HepG2 (cell line): ENCODE measurements at regions not wholly inside any gene's neighbourhood (a gene's known extent, or its start where the extent isn't known, plus 50 kb on each side); places are given as distances from the start of the nearest gene placed in this dataset.

Source experiments
- CBFB ChIP-seq: sonication (generic); formaldehyde crosslinking; IDR thresholded peaks from 2 replicates; pipeline ENCODE4 v1.4.0; 2020; ENCODE audit warnings: missing genetic modification reagents
- CHD2 ChIP-seq: IDR thresholded peaks from 2 replicates; pipeline ENCODE4 v1.6.1; 2011; ENCODE audit warnings: low read depth, low read length, improper control_type of control experiment
- DR1 ChIP-seq: sonication (generic); formaldehyde crosslinking; IDR thresholded peaks from 2 replicates; pipeline ENCODE4 v1.8.0; 2021; ENCODE audit warnings: mild to moderate bottlenecking, missing genetic modification reagents, inconsistent platforms
- EED ChIP-seq: sonication (generic); formaldehyde crosslinking; IDR thresholded peaks from 2 replicates; pipeline ENCODE4 v1.5.0; 2020; ENCODE audit warnings: mild to moderate bottlenecking, missing genetic modification reagents
- FOXA3 ChIP-seq: IDR thresholded peaks from 2 replicates; pipeline ENCODE4 v1.6.1; 2016; ENCODE audit warnings: missing genetic modification reagents, missing compliant biosample characterization
- HDAC2 ChIP-seq: sonication (generic); formaldehyde crosslinking; IDR thresholded peaks from 2 replicates; pipeline ENCODE4 v1.4.0; 2020; ENCODE audit warnings: missing genetic modification reagents
- HOXA3 ChIP-seq: sonication (generic); formaldehyde crosslinking; IDR thresholded peaks from 2 replicates; pipeline ENCODE4 v1.5.0; 2020; ENCODE audit warnings: missing genetic modification reagents
- JDP2 ChIP-seq: sonication (generic); formaldehyde crosslinking; IDR thresholded peaks from 2 replicates; pipeline ENCODE4 v1.8.1; 2022; ENCODE audit warnings: missing genetic modification reagents, borderline replicate concordance
- KLF6 ChIP-seq: IDR thresholded peaks from 2 replicates; pipeline ENCODE4 v1.8.0; 2016; ENCODE audit warnings: missing biosample characterization, missing genetic modification reagents
- MAFF ChIP-seq: IDR thresholded peaks from 2 replicates; pipeline ENCODE4 v1.6.1; 2011; ENCODE audit warnings: low read depth, low read length, improper control_type of control experiment
- POGZ ChIP-seq: sonication (generic); formaldehyde crosslinking; IDR thresholded peaks from 2 replicates; pipeline ENCODE4 v1.4.0; 2020; ENCODE audit warnings: mild to moderate bottlenecking, missing genetic modification reagents
- RERE ChIP-seq: IDR thresholded peaks from 2 replicates; pipeline ENCODE4 v1.6.1; 2016; ENCODE audit warnings: low read depth, missing genetic modification reagents, missing compliant biosample characterization
- TBL1XR1 ChIP-seq: fragments of 150-350 bp; IDR thresholded peaks from 2 replicates; pipeline ENCODE4 v1.6.1; 2014; ENCODE audit warnings: borderline replicate concordance, low read length; ENCODE audit not compliant: partially characterized antibody
- ZNF354B ChIP-seq: sonication (generic); formaldehyde crosslinking; IDR thresholded peaks from 2 replicates; pipeline ENCODE4 v1.8.0; 2022; ENCODE audit warnings: mild to moderate bottlenecking, missing genetic modification reagents
- ZNF530 ChIP-seq: sonication (generic); formaldehyde crosslinking; IDR thresholded peaks from 2 replicates; pipeline ENCODE4 v1.5.0; 2020; ENCODE audit warnings: low read depth, mild to moderate bottlenecking, missing genetic modification reagents
- ZSCAN21 ChIP-seq: sonication (generic); formaldehyde crosslinking; IDR thresholded peaks from 2 replicates; pipeline ENCODE4 v1.8.0; 2022; ENCODE audit warnings: mild to moderate bottlenecking, missing genetic modification reagents, moderate library complexity, borderline replicate concordance
- ZSCAN22 ChIP-seq: sonication (generic); formaldehyde crosslinking; IDR thresholded peaks from 2 replicates; pipeline ENCODE4 v1.4.0; 2020; ENCODE audit warnings: mild to moderate bottlenecking, missing genetic modification reagents
- TF ChIP-seq, protein P1 (sequence below): sonication (generic); formaldehyde crosslinking; IDR thresholded peaks from 2 replicates; pipeline ENCODE4 v1.4.0; 2020; ENCODE audit warnings: missing genetic modification reagents
- TF ChIP-seq, protein P2 (sequence below): sonication (generic); formaldehyde crosslinking; IDR thresholded peaks from 2 replicates; pipeline ENCODE4 v1.4.0; 2020; ENCODE audit warnings: missing genetic modification reagents

- TF ChIP-seq ZNF530 (CRISPR knock-in tag) (no peak), EED (no peak), POGZ (CRISPR knock-in tag) (peak; percentile 57; the same call in 1 of the 2 replicates), MAFF (no peak), KLF6 (no peak), ZNF354B (CRISPR knock-in tag) (no peak), DR1 (no peak), ZSCAN21 (CRISPR knock-in tag) (no peak), HOXA3 (no peak; the same call in 1 of the 2 replicates), FOXA3 (peak; percentile 87), ZSCAN22 (no peak), JDP2 (CRISPR knock-in tag) (no peak), RERE (CRISPR knock-in tag) (no peak; the same call in 1 of the 2 replicates), CHD2 (no peak), CBFB (no peak), HDAC2 (CRISPR knock-in tag) (peak; percentile 49; the same call in 1 of the 2 replicates), TBL1XR1 (no peak)
- TF ChIP-seq, protein P1, sequence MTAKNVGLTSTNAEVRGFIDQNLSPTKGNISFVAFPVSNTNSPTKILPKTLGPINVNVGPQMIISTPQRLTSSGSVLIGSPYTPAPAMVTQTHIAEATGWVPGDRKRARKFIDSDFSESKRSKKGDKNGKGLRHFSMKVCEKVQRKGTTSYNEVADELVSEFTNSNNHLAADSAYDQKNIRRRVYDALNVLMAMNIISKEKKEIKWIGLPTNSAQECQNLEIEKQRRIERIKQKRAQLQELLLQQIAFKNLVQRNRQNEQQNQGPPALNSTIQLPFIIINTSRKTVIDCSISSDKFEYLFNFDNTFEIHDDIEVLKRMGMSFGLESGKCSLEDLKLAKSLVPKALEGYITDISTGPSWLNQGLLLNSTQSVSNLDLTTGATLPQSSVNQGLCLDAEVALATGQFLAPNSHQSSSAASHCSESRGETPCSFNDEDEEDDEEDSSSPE (CRISPR knock-in tag), result no peak
- TF ChIP-seq, protein P2, sequence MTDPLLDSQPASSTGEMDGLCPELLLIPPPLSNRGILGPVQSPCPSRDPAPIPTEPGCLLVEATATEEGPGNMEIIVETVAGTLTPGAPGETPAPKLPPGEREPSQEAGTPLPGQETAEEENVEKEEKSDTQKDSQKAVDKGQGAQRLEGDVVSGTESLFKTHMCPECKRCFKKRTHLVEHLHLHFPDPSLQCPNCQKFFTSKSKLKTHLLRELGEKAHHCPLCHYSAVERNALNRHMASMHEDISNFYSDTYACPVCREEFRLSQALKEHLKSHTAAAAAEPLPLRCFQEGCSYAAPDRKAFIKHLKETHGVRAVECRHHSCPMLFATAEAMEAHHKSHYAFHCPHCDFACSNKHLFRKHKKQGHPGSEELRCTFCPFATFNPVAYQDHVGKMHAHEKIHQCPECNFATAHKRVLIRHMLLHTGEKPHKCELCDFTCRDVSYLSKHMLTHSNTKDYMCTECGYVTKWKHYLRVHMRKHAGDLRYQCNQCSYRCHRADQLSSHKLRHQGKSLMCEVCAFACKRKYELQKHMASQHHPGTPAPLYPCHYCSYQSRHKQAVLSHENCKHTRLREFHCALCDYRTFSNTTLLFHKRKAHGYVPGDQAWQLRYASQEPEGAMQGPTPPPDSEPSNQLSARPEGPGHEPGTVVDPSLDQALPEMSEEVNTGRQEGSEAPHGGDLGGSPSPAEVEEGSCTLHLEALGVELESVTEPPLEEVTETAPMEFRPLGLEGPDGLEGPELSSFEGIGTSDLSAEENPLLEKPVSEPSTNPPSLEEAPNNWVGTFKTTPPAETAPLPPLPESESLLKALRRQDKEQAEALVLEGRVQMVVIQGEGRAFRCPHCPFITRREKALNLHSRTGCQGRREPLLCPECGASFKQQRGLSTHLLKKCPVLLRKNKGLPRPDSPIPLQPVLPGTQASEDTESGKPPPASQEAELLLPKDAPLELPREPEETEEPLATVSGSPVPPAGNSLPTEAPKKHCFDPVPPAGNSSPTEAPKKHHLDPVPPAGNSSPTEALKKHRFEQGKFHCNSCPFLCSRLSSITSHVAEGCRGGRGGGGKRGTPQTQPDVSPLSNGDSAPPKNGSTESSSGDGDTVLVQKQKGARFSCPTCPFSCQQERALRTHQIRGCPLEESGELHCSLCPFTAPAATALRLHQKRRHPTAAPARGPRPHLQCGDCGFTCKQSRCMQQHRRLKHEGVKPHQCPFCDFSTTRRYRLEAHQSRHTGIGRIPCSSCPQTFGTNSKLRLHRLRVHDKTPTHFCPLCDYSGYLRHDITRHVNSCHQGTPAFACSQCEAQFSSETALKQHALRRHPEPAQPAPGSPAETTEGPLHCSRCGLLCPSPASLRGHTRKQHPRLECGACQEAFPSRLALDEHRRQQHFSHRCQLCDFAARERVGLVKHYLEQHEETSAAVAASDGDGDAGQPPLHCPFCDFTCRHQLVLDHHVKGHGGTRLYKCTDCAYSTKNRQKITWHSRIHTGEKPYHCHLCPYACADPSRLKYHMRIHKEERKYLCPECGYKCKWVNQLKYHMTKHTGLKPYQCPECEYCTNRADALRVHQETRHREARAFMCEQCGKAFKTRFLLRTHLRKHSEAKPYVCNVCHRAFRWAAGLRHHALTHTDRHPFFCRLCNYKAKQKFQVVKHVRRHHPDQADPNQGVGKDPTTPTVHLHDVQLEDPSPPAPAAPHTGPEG (CRISPR knock-in tag), result no peak
Measured at GRCh38 chr2:224145751-224146355, 106.8 kb upstream of the SERPINE2 start (continued).
